Activated CD8-positive, alpha-beta memory T cell treated with anti-CD3 and anti-CD28 coated beads, Interleukin-2, amount 50 U/mL, for 1 hour (primary cell): ENCODE measurements at regions not wholly inside any gene's neighbourhood (a gene's known extent, or its start where the extent isn't known, plus 50 kb on each side); places are given as distances from the start of the nearest gene placed in this dataset.
"Not testable (repeated sequence)": the region's sequence is repeated elsewhere in the genome, so short reads cannot be mapped to it uniquely, and the experiment has no call there.

Experiments
- DNase-seq: peaks from one replicate; pipeline ENCODE4 v3.0.0-alpha.2; 2020; ENCODE audit errors: extremely low read depth

DNA sequence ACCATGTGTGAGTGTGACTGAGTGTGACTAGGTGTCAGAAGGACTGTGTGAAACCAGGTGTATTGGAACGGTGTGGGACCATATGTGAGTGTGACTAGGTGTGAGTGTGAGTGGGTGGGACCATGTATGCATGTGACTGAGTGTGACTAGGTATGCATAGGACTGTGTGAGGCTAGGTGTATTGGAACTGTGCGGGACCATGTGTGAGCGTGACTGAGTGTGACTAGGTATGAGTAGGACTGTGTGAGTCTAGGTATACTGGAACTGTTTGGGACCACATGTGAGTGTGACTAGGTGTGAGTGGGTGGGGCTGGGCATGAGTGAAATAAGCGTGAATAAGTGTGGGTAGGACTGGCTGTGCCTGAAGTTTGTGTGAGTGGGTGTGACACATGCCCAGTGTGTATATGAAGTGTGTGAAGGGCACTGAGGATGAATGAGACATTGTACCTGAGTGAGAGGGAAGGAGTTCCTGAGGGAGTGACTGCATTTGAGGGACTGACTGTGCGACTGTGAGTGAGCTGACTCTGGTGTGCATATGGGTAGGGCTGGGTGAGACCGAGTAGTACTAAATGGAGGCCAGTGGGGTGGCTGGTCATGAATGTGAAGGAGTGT, 247.0 kb upstream of the CCDC54 start:
- no peak for DNase-seq

- no peak for DNase-seq
Observed at GRCh38 chr3:107132674-107133073, 244.6 kb upstream of the CCDC54 start.

DNA sequence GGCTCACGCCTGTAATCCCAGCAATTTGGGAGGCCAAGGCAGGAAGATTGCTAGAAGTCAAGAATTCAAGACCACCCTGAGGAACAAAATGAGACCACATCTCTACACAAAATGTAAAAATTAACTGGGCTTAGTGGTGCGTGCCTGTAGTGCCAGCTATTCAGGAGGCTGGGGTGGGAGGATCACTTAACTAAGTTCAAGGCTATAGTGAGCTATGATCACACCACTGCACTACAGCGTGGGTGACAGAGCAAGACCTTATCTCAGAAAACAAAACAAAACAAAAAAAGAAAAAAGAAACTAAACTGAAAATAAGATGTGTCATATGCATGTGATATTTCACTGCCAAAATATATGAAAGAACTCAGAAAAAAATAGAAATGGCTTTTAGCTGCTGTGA, 243.3 kb upstream of the CCDC54 start:
- DNase-seq = no peak

GRCh38 chr3:107142171-107142570, 235.1 kb upstream of the CCDC54 start:
- DNase-seq = no peak

DNA sequence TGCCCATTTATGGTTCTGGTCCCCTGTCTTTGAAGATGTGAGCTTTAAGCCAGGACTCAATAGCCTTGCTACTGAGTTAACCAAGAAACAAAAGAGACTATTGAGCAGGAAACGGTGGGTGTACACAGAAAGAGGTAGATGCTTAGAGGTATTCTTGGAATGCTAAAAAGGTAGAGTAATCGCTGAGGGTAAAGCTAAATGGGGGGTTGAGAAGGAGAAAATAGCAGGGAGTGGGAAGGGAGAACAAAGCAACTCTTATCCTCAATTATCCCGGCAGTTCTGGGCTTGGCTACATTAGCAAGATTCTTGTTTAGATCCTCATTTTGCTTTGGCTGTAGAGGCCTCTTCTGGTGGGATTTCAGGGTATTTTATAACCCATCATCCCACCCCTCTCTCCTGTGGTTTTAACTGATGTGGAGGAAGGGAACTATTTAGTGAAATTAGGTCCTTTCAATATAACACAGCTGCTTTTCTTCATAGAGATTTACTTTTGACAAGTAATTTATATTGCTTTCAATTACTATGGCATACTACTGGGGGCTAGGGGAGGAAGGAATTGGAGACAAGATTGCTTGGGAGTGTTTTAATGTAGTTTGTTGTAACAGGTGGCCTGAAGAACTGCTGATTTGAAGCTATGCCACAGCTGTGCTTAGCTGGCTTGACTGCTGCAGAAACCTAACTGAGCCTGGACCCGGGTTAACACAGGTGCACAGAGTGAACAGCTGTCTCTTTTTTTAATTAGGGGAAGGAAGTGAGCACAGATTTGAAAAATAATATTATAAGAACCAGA, 234.3 kb upstream of the CCDC54 start:
- no peak for DNase-seq

DNA sequence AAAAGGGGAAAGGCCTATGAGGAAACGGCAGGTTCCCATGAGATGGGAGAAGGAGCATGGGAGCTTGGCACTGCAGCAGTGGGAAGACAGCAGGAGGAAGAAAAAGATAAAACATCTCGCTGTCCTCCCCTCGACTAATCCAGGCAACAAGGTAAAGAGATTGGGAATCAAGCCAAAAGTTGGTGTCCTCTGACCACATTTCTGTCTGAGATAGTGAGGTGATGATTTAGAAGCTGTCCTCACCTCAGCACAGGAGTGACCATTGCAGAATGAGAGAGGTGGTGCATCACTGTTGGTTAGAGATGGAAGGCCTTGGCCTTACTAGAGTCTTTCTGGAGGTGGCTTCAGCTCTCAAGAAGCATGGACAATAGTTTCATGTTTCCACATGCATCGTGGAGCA, 226.6 kb upstream of the CCDC54 start:
- DNase-seq = no peak

DNA sequence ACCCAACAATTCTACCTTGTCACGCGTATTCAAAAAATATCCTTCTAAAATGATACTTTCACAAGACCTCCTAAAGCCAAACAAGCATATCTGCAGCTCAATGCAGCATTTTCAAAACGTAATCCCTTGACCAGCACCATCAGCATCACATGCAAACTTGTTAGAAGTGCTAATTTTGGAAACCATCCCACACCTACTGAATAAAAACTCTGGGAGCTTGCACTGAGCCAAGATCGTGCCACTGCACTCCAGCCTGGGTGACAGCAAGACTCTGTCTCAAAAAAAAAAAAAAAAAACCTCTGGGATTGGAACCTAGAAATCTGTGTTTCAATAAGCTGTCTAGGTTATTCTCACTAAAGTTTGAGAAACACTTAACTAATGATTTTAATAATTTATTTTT, 223.3 kb upstream of the CCDC54 start:
- DNase-seq = no peak

DNA sequence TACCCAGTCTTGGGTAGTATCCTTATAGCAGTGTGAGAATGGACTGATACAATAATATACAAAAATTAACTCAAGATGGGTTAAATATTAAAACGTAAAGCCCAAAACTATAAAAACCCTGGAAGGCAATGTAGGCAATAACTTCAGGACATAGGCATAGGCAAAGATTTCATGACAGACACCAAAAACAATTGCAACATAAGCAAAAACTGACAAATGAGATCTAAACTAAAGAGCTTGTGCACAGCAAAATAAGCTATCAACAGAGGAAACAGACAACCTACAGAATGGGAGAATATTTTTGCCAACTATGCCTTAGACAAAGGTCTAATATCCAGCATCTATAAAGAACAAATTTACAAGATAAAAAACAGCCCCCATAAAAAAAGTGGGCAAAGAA, 204.8 kb upstream of the CCDC54 start:
- DNase-seq = no peak

GRCh38 chr3:107184375-107184774, 192.9 kb upstream of the CCDC54 start:
- no peak for DNase-seq

DNA sequence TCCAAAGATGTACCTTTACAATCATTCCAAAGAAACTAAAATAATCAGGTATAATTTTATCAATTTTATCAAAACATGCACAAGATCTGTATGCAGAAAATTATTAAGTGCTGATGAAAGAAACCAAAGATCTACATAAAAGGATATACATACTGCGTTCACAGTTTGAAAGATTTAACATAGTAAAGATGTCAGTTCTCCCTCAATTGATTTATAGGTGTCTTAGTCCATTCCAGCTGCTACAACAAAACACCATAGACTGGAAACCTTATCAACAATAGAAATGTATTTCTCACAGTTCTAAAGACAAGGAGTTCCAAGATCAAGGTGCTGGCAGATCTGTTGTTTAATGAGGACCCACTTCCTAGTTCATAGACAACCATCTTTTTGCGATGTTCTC, 189.0 kb upstream of the CCDC54 start:
- DNase-seq = no peak

DNA sequence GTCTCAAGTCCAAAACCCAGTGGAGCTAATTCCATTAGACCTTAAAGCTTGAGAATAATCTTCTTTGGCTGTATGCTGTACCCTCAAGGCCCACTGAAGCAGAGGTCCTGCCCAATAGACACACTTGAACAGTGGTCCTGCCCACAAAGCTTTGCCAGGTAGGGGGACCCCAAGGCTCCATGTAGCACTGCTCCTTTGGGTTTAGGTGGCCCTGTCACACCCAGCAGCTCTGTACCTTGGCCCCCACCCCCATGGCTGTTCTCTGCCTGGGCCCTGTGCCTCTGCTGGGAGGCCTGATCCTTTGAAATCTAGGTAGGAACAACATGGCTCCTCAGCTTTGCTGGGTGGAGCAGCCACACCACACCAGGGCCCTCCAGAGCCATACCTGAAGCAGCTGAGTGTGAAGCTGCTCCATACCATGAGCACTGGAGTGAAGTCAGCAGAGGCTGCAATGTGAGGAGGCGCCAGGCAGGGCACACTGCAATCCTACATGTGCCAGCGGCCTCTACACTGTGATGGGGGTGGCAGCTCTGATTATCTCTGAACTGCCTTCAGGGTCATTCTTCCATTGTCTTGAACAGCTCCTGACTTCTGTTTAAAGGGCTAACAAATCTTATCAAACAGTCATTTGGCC, 188.0 kb upstream of the CCDC54 start:
- no peak for DNase-seq

DNA sequence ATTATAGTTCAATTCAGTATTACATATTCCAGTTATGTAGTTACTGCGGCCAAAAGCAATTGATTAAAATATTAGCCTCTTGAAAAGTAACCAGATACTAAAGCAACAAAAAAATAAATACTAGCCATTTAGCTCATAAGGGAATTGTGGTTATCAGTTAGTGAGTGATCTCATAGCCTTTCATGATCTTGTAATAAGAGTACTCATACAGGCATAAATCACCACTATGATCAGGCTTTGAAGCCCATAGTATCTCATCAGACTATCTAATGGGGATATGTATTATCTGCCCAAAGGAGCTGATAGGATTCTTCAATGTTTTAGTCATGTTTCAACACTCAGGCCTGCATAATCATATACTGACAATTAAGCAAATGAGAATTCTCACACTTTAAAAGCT, 184.1 kb upstream of the CCDC54 start:
- DNase-seq = no peak

DNA sequence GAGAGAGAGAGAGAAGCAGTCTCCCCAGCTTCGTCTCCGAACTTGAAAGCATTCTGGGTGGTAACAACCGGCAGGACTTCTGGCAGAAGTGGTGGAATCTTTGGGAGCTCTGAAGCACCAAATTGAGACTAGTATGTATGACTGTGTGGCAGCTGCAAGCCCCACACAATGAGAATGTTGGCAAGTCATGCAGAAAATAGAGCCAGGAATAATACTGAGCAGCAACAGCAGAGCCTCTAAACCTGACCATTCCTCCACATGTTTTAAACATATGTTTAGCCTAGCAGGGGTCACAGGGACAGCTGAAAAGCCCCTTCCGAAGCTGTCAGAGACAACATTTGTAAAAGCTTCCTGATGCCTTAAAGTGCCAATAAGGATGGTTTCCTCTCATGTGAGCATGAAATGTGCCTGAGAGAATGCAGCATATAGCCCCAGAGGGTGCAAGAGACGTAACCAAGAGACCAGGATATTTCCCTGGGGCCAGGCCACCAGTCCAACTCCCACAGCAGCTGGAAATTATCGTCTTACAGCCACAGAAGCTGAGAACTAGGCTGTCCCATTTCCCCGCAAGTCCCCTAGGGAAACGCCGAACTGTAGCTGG, 178.6 kb upstream of the CCDC54 start:
- DNase-seq = no peak

GRCh38 chr3:107201146-107201545, 176.1 kb upstream of the CCDC54 start:
- DNase-seq = no peak

GRCh38 chr3:107202885-107203284, 174.4 kb upstream of the CCDC54 start:
- DNase-seq = not testable (repeated sequence)

- DNase-seq = no peak
Observed at GRCh38 chr3:107204121-107204520, 173.1 kb upstream of the CCDC54 start.

GRCh38 chr3:107205358-107205757, 171.9 kb upstream of the CCDC54 start:
- DNase-seq = no peak

- DNase-seq = no peak
Observed at GRCh38 chr3:107206141-107206540, 171.1 kb upstream of the CCDC54 start.

DNA sequence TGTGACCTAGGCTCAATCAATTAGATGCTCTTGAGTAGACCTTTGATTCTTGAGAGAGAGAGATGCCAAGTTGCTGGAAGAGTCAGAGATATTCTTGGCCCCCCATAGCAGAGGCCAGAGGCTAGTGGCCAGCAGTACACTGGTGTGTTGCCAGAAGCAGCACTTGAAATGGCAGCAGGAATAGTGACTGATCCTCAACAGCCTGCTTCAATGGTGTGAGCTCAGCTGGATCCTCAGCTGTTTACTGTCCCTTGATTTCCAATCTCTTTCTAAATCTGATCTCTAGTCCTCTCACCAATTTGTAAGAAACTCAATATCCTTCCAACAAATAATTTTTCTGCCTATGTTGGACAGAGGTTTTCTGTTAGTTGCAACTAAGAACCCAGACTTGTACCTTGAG, 170.3 kb upstream of the CCDC54 start:
- no peak for DNase-seq

- DNase-seq = no peak
Observed at GRCh38 chr3:107208100-107208499, 169.1 kb upstream of the CCDC54 start.

DNA sequence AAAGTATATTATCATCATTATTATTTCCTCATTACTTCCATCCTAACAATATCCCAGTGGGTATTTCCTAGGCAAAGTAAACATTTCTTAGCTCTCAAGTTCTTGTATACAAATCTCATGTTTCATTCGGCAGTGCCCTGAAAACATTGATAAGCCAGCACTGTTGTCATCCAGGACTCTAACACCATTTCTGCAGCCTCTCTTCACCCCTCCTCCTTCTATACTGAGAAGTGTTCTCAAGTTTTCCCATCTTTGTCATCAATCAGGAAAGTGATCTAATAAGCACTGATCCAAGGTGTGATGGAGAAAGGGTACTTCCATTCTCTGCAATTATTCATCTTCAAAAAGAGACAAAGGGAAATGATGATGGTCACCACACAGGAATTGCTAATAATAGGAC, 168.4 kb upstream of the CCDC54 start:
- DNase-seq = no peak

DNA sequence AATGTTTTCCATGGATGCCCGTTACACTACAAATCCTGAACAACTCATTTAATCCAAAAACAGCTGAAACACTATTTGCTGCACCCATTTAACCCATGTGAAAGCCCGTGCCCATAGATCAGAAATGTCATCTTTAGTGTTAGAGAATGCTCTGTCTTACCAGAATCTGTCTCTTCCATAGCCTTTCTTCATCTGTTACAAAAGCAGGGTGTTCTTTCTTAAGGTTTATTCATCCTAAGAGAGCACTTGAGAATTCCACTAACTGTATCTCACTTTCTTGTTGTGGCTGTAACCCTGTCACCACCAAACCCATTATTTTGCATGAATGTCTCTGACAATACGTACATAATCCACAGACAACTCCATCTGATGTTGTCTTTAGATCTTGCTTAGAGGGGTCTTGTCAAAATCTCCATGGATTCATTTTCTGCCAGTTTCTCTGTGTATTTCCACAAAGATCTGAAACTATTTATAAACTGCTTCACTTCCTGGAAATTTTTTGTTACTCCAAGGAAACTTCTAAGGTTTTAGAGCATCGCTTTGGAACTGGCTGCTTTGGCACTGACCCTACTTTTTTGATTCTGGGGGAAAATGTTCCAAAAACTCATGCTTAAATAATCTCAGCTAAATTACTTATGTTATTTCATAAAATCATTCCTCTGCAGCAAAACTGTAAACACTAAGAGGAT, 167.8 kb upstream of the CCDC54 start:
- no peak for DNase-seq
